Motor neuron (in vitro differentiated cells): ENCODE measurements at regions not wholly inside any gene's neighbourhood (a gene's known extent, or its start where the extent isn't known, plus 50 kb on each side); places are given as distances from the start of the nearest gene placed in this dataset.
"Not testable (repeated sequence)": the region's sequence is repeated elsewhere in the genome, so short reads cannot be mapped to it uniquely, and the experiment has no call there.

Experiments used
- ATAC-seq, 8 experiments: fragments of 200-7000 bp; cut with Tn5 transposase; replicated peaks in 6 of 8; 2 replicates each; pipeline ENCODE4 v1.8.0; 2021; ENCODE audit warnings: mild to moderate bottlenecking in 8 of 8, moderate library complexity in 8 of 8
- H3K27ac ChIP-seq, 2 donors: fragments of 250-450 bp; sonication (Bioruptor Pico); 2 replicates each; pipeline ENCODE4 v1.9.0; 2021; ENCODE audit warnings: antibody characterized with exemption in 2 of 2, mild to moderate bottlenecking in 2 of 2, moderate library complexity in 1 of 2
- H3K4me1 ChIP-seq, 2 donors: fragments of 250-450 bp; sonication (Bioruptor Pico); replicated peaks in 1 of 2; 2 replicates each; pipeline ENCODE4 v1.6.1; 2021; ENCODE audit warnings: antibody characterized with exemption in 2 of 2, mild to moderate bottlenecking in 2 of 2, moderate library complexity in 1 of 2
- H3K4me3 ChIP-seq, 5 donors: fragments of 250-450 bp; sonication (Bioruptor Pico); 2 replicates each; pipeline ENCODE4 v1.9.0; 2021; ENCODE audit warnings: antibody characterized with exemption in 5 of 5, mild to moderate bottlenecking in 5 of 5, moderate library complexity in 4 of 5
- WGBS, 10 experiments: fragments of 450-650 bp; shearing (Covaris generic); methylation state at CpG; one replicate each; pipeline ENCODE4 v1.0.0; 2022; 5-methylcytosine and 5-hydroxymethylcytosine counted together
- in situ Hi-C, 9 experiments: fragments of 400-800 bp; cut with MboI; loops; one replicate each; pipeline ENCODE4 v1.15.0; 2021; ENCODE audit warnings: low sequenced_read_pairs in 9 of 9, low pct_unique_long_range_greater_than_20kb in 2 of 9; ENCODE audit not compliant: unreplicated experiment in 9 of 9

- 0 to 100% (median 76%) methylated on average over 1 of the region's 1 CpG; no CpG with 5 or more reads in 4 of the 10 experiments for WGBS, 10 experiments
- ATAC-seq, H3K4me3 ChIP-seq: not testable (repeated sequence)
These were observed 191.9 kb downstream of the PRELID2 start for GRCh38 chr5:145643214-145643613.

GRCh38 chr5:145637396-145637795 is 197.7 kb downstream of the PRELID2 start:
- in situ Hi-C loops: no loop called here
- no peak overlapping the region for H3K27ac ChIP-seq
- no peak for ATAC-seq
- no peaks in the 10 kb centered on the region for H3K4me1 ChIP-seq
- H3K4me3 ChIP-seq: no peak overlapping the region

More at GRCh38 chr5:145643214-145643613, 191.9 kb downstream of the PRELID2 start:
- H3K27ac ChIP-seq, H3K4me1 ChIP-seq, in situ Hi-C loops: not testable (repeated sequence)

DNA sequence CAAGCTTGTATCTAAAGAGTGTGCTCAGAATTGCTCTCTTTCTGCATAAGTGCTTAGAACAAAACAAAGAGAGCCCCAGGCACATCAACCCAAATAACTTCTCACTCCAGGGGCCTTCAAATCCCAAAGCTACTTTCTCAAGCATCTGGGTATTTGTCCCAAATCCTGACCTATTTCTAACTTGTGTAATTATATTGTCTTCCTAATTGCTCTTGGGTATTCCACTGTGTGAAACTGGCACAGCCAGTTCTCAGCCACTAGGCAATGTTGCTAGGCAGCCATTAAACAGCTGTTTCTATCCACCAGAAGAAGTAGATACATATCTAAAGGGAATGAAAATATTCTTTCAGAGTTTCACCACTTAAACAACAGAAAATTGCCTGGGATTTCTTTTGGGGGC is 198.8 kb downstream of the PRELID2 start:
- Histone ChIP-seq H3K4me1 (no peaks in the 10 kb centered on the region), H3K27ac (no peak overlapping the region), H3K4me3 (no peak overlapping the region)
- no peak for ATAC-seq
- in situ Hi-C loops: no loop called here

- Histone ChIP-seq H3K4me3 (no peak overlapping the region), H3K4me1 (no peaks in the 10 kb centered on the region), H3K27ac (no peak overlapping the region)
- in situ Hi-C loops: no loop called here
- no peak for ATAC-seq
- WGBS, 10 experiments: 28 to 100% (median 84%) methylated on average over 1 to 3 of the region's 3 CpGs; no CpG with 5 or more reads in 2 of the 10 experiments
These were observed 201.7 kb downstream of the PRELID2 start for GRCh38 chr5:145633474-145633873.

GRCh38 chr5:145632701-145633100 is 202.4 kb downstream of the PRELID2 start:
- Histone ChIP-seq H3K4me1 (no peaks in the 10 kb centered on the region), H3K27ac (no peak overlapping the region), H3K4me3 (no peak overlapping the region)
- ATAC-seq: no peak
- WGBS, 10 experiments: 71 to 86% (median 83%) methylated on average over 1 of the region's 1 CpG; no CpG with 5 or more reads in 7 of the 10 experiments
- in situ Hi-C loops: no loop called here

- in situ Hi-C loops: no loop called here
- no peaks in the 10 kb centered on the region for H3K4me1 ChIP-seq
- ATAC-seq: peak in 1 of 8 experiments; percentile 40
- WGBS, 10 experiments: 30 to 90% (median 70%) methylated on average over 1 to 3 of the region's 3 CpGs; no CpG with 5 or more reads in 2 of the 10 experiments
- H3K4me3 ChIP-seq: no peak overlapping the region
- no peak overlapping the region for H3K27ac ChIP-seq
These were observed 206.1 kb downstream of the PRELID2 start for GRCh38 chr5:145629047-145629446.

DNA sequence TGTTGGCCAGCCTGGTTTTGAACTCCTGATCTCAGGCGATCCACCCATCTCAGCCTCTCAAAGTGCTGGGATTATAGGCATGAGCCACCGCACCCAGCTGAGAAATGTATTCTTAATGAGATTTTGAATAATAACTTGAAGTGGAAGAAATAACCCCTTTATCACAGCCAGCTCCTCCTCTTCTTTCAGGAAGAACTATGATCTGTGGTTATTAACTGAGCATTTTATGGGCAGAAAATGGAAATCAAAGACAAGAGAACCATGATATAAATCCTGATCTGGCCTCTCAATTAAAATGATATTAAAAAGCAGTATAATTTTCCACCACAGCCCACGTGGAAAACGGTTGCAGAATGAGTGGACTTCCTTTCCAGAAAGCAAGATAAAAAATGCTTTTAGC is 206.6 kb downstream of the PRELID2 start:
- no peak overlapping the region for H3K4me3 ChIP-seq
- H3K4me1 ChIP-seq: no peaks in the 10 kb centered on the region
- in situ Hi-C loops: no loop called here
- WGBS, 10 experiments: 38 to 87% (median 62%) methylated on average over 1 to 4 of the region's 4 CpGs; no CpG with 5 or more reads in 1 of the 10 experiments
- H3K27ac ChIP-seq: no peak overlapping the region
- peak in 3 of 8 experiments; percentile 19 to 91 (median 36) for ATAC-seq

GRCh38 chr5:145619806-145620310 is 215.3 kb downstream of the PRELID2 start:
- Histone ChIP-seq H3K4me3 (no peak overlapping the region), H3K4me1 (no peaks in the 10 kb centered on the region), H3K27ac (no peak overlapping the region)
- ATAC-seq: peak in 3 of 8 experiments; percentile 40 to 69 (median 62)
- in situ Hi-C loops: no loop called here
- WGBS, 10 experiments: 0 to 100% (median 14%) methylated on average over 1 of the region's 1 CpG; no CpG with 5 or more reads in 2 of the 10 experiments

DNA sequence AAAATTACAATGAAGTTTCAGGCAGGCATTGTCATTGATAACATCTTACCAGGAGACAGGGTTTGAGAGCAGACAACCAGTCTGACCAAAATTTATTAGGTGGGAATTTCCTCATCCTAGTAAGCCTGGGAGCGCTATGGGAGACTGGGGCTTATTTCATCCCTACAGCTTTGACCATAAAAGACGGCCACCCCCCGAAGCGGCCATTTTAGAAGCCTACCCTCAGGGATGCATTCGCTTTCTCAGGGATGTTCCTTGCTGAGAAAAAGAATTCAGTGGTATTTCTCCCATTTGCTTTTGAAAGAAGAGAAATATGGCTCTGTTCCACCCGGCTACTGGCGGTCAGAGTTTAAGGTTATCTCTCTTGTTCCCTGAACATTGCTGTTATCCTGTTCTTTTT is 218.4 kb downstream of the PRELID2 start:
- WGBS, 10 experiments: 50 to 74% (median 67%) methylated on average over 2 to 6 of the region's 7 CpGs; no CpG with 5 or more reads in 4 of the 10 experiments
- H3K27ac ChIP-seq, H3K4me1 ChIP-seq, H3K4me3 ChIP-seq, ATAC-seq, in situ Hi-C loops: not testable (repeated sequence)

DNA sequence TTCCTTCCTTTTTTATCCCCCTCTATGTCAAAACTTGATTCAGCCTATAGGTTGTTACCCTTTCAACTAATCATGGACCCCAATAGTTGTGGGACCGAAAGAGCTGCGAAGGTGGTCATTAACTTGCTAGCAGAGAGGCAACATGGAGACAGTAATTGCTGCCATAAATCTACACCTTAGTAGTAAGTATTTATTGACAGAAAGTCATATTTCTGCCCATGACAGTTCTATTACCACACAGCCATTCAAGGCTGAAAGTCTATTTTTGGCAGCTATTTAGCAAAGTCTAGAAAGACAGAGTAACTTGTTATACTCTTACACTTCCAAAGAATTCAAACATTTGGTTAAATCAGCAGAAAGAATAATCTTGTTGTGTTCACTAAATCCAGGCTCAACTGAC is 236.2 kb downstream of the PRELID2 start:
- no peak overlapping the region for H3K27ac ChIP-seq
- no peak overlapping the region for H3K4me3 ChIP-seq
- in situ Hi-C loops: no loop called here
- ATAC-seq: no peak
- WGBS, 10 experiments: 21 to 100% (median 70%) methylated on average over 1 to 2 of the region's 2 CpGs; no CpG with 5 or more reads in 3 of the 10 experiments
- H3K4me1 ChIP-seq: peaks cover 0 to 7% of the 10 kb centered on the region in 2 donors

DNA sequence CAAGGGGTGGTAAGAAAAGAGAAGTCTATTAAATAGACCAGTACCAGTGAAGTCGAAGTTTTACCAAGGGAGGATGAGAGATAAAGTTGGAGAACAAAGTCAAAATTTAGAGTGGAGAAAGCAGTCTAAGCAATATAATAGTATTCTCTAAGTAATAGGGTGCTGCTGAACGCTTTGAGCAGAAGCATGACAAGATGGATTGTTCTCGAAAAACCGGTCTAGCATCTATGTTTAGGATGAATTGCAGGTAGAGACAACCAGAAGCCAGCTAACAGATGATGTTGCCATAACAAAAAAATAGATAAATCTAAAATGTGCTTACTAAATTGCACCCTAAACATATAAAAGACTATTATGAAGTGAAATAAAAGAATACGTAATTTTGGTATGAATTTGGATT is 237.0 kb downstream of the PRELID2 start:
- in situ Hi-C loops: no loop called here
- ATAC-seq: no peak
- Histone ChIP-seq H3K4me1 (peaks cover 0 to 7% of the 10 kb centered on the region in 2 donors), H3K27ac (no peak overlapping the region), H3K4me3 (no peak overlapping the region)
- WGBS, 10 experiments: 77 to 98% (median 95%) methylated on average over 3 to 5 of the region's 5 CpGs

- whole genome bisulfite sequencing, 10 experiments: 0 to 100% (median 100%) methylated on average over 1 of the region's 1 CpG; no CpG with 5 or more reads in 5 of the 10 experiments
- H3K4me3 ChIP-seq: no peak overlapping the region
- peak in 2 of 8 experiments; percentile 44 to 68 for ATAC-seq
- H3K4me1 ChIP-seq: peaks cover 0 to 1% of the 10 kb centered on the region in 2 donors
- no peak overlapping the region for H3K27ac ChIP-seq
- in situ Hi-C loops: no loop called here
These were observed 243.6 kb downstream of the PRELID2 start for GRCh38 chr5:145591578-145591977.

DNA sequence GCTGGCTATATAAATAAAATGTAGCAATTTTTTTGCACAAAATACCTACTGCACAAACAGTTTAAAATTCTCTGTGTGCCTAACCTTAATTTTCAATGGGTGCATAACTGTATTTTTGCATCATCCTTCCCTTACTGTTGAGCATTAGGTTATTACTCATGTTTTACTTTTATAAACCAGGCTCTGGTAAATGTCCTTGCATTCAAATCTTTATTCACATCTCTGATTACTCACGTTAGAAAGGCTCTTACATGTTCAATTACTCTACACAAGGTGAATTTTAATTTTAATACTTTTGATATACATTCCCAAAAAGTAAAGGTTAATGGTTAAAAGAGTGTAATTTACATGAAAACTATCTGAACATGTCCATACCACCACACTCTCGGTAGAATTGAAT is 246.1 kb downstream of the PRELID2 start:
- H3K27ac ChIP-seq: no peak overlapping the region
- H3K4me1 ChIP-seq: no peaks in the 10 kb centered on the region
- in situ Hi-C loops: no loop called here
- ATAC-seq: no peak
- no peak overlapping the region for H3K4me3 ChIP-seq
- WGBS, 10 experiments: 4 to 100% (median 56%) methylated on average over 1 to 2 of the region's 2 CpGs; no CpG with 5 or more reads in 1 of the 10 experiments

DNA sequence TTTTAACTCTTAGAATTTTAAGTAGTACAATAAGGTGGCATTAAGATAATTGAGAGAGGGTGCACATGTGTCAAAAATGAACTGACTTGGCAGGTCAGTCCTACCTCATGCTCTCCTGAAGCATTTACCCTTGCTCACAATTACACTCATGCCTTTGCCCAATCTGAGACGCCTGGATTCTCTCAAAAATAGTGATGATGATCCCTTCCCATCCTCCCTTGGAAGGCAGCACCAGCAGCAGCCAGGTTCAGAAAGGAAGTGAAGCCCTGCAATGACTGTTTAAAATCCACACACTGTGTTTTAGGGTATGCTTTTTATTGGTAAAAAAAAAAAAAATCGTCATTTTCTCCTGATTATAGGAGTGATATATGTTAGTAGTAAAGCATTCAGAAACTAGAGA is 246.6 kb downstream of the PRELID2 start:
- H3K4me3 ChIP-seq: no peak overlapping the region
- no peak for ATAC-seq
- no peaks in the 10 kb centered on the region for H3K4me1 ChIP-seq
- H3K27ac ChIP-seq: no peak overlapping the region
- in situ Hi-C loops: no loop called here
- WGBS, 10 experiments: 14 to 93% (median 56%) methylated on average over 1 to 2 of the region's 2 CpGs
